GM12801 (cell line): ENCODE measurements at regions not wholly inside any gene's neighbourhood (a gene's known extent, or its start where the extent isn't known, plus 50 kb on each side); places are given as distances from the start of the nearest gene placed in this dataset.

Experiments used
- CTCF ChIP-seq: IDR thresholded peaks from one replicate; pipeline ENCODE4 v1.5.1; 2011; ENCODE audit warnings: control low read depth; ENCODE audit not compliant: insufficient read length; ENCODE audit errors: extremely low read depth

GRCh38 chr15:31464216-31465082, 137.8 kb downstream of the KLF13 start:
- TF ChIP-seq CTCF = no peak

GRCh38 chr15:31465083-31465955, 138.7 kb downstream of the KLF13 start:
- TF ChIP-seq CTCF = no peak

- TF ChIP-seq CTCF = no peak
Observed at GRCh38 chr15:31467361-31467760, 140.7 kb downstream of the KLF13 start.

GRCh38 chr15:31468911-31469785, 142.5 kb downstream of the KLF13 start:
- no peak for TF ChIP-seq CTCF

- no peak for TF ChIP-seq CTCF
Observed at GRCh38 chr15:31469786-31470525, 143.3 kb downstream of the KLF13 start.

GRCh38 chr15:31470756-31471155, 144.1 kb downstream of the KLF13 start:
- no peak for TF ChIP-seq CTCF
